NCI-H146 treated with DMSO at 0.1 percent for 48 hours (cell line): ENCODE measurements at regions not wholly inside any gene's neighbourhood (a gene's known extent, or its start where the extent isn't known, plus 50 kb on each side); places are given as distances from the start of the nearest gene placed in this dataset.
A peak's percentile ranks its signal among the peaks of the same experiment; 100 is the strongest.
"Not testable (repeated sequence)": the region's sequence is repeated elsewhere in the genome, so short reads cannot be mapped to it uniquely, and the experiment has no call there.

Experiments used
- DNase-seq: peaks from one replicate; lab custom pipeline; 2025; ENCODE audit not compliant: unreplicated experiment; lab: John Stamatoyannopoulos, UW

- no peak for DNase-seq
These were observed 283.2 kb upstream of the MGAT5 start for GRCh38 chr2:133970641-133971040.

GRCh38 chr2:133972297-133972696 is 281.6 kb upstream of the MGAT5 start:
- no peak for DNase-seq

GRCh38 chr2:133972786-133973185 is 281.1 kb upstream of the MGAT5 start:
- DNase-seq = no peak

GRCh38 chr2:133974353-133974752 is 279.5 kb upstream of the MGAT5 start:
- no peak for DNase-seq

GRCh38 chr2:133975135-133975534 is 278.7 kb upstream of the MGAT5 start:
- DNase-seq = no peak

- DNase-seq = peak; percentile 49
These were observed 278.0 kb upstream of the MGAT5 start for GRCh38 chr2:133975676-133976428.

- DNase-seq = no peak
These were observed 277.2 kb upstream of the MGAT5 start for GRCh38 chr2:133976659-133977058.

- peak; percentile 87 for DNase-seq
These were observed 276.5 kb upstream of the MGAT5 start for GRCh38 chr2:133977405-133977804.

GRCh38 chr2:133982256-133982655 is 271.6 kb upstream of the MGAT5 start:
- peak; percentile 10 for DNase-seq

- DNase-seq = no peak
These were observed 268.3 kb upstream of the MGAT5 start for GRCh38 chr2:133985563-133985962.

- DNase-seq = peak; percentile 76
These were observed 267.6 kb upstream of the MGAT5 start for GRCh38 chr2:133986081-133986837.

- peak; percentile 76 for DNase-seq
These were observed 266.7 kb upstream of the MGAT5 start for GRCh38 chr2:133986881-133987795.

GRCh38 chr2:133988316-133988891 is 265.5 kb upstream of the MGAT5 start:
- no peak for DNase-seq

- no peak for DNase-seq
These were observed 262.2 kb upstream of the MGAT5 start for GRCh38 chr2:133991606-133992168.

- no peak for DNase-seq
These were observed 261.4 kb upstream of the MGAT5 start for GRCh38 chr2:133992454-133992853.

- DNase-seq = no peak
These were observed 260.7 kb upstream of the MGAT5 start for GRCh38 chr2:133993160-133993559.

GRCh38 chr2:133998726-133999125 is 255.1 kb upstream of the MGAT5 start:
- DNase-seq = not testable (repeated sequence)

GRCh38 chr2:134002391-134002790 is 251.5 kb upstream of the MGAT5 start:
- no peak for DNase-seq

- DNase-seq = no peak
These were observed 251.0 kb upstream of the MGAT5 start for GRCh38 chr2:134002921-134003320.

- DNase-seq = no peak
These were observed 249.4 kb upstream of the MGAT5 start for GRCh38 chr2:134004467-134004866.

- no peak for DNase-seq
These were observed 245.0 kb upstream of the MGAT5 start for GRCh38 chr2:134008837-134009236.
